HUES6 (cell line): ENCODE measurements at regions not wholly inside any gene's neighbourhood (a gene's known extent, or its start where the extent isn't known, plus 50 kb on each side); places are given as distances from the start of the nearest gene placed in this dataset.
"Not testable (repeated sequence)": the region's sequence is repeated elsewhere in the genome, so short reads cannot be mapped to it uniquely, and the experiment has no call there.

ENCODE experiments used
- H3K27ac ChIP-seq: 2 replicates; pipeline ENCODE4 v1.7.0; 2013; ENCODE audit warnings: low read depth, mild to moderate bottlenecking, low read length, inconsistent platforms
- H3K27me3 ChIP-seq: 2 replicates; pipeline ENCODE4 v1.6.1; 2013; ENCODE audit warnings: low read length; ENCODE audit not compliant: control insufficient read depth, insufficient read depth
- H3K36me3 ChIP-seq: 2 replicates; pipeline ENCODE4 v1.6.1; 2013; ENCODE audit warnings: low read length; ENCODE audit not compliant: control insufficient read depth, insufficient read depth
- H3K4me1 ChIP-seq: 2 replicates; pipeline ENCODE4 v1.6.1; 2013; ENCODE audit warnings: low read length; ENCODE audit not compliant: control insufficient read depth, insufficient read depth
- H3K4me3 ChIP-seq: 2 replicates; pipeline ENCODE4 v1.5.1; 2013; ENCODE audit warnings: low read depth, low read length
- H3K9ac ChIP-seq: one replicate; pipeline ENCODE4 v1.6.1; 2013; ENCODE audit warnings: mild to moderate bottlenecking, low read length
- H3K9me3 ChIP-seq: 2 replicates; pipeline ENCODE4 v1.6.1; 2013; ENCODE audit warnings: low read depth, low read length; ENCODE audit not compliant: control insufficient read depth, insufficient read depth

- not testable (repeated sequence) for H3K4me1 ChIP-seq
These were observed 183.0 kb downstream of the SKIDA1 start for GRCh38 chr10:21342499-21342898.

GRCh38 chr10:21340331-21340730, 185.2 kb downstream of the SKIDA1 start:
- Histone ChIP-seq H3K27ac (no peak overlapping the region), H3K27me3 (no peaks in the 10 kb centered on the region), H3K4me3 (no peak overlapping the region), H3K4me1 (peaks cover 22% of the 10 kb centered on the region), H3K9me3 (no peaks in the 10 kb centered on the region), H3K36me3 (no peaks in the 10 kb centered on the region), H3K9ac (no peak overlapping the region)

More at GRCh38 chr10:21342499-21342898, 183.0 kb downstream of the SKIDA1 start:
- not testable (repeated sequence) for H3K27ac ChIP-seq, H3K27me3 ChIP-seq, H3K4me3 ChIP-seq, H3K36me3 ChIP-seq, H3K9ac ChIP-seq, H3K9me3 ChIP-seq

GRCh38 chr10:21337171-21337792, 188.2 kb downstream of the SKIDA1 start:
- Histone ChIP-seq H3K36me3 (no peaks in the 10 kb centered on the region), H3K27ac (peak overlapping the region; percentile 61), H3K4me1 (peaks cover 21% of the 10 kb centered on the region), H3K4me3 (no peak overlapping the region), H3K9ac (peak overlapping the region; percentile 43), H3K9me3 (no peaks in the 10 kb centered on the region), H3K27me3 (no peaks in the 10 kb centered on the region)

GRCh38 chr10:21336476-21337170, 188.9 kb downstream of the SKIDA1 start:
- H3K36me3 ChIP-seq = no peaks in the 10 kb centered on the region
- H3K27me3 ChIP-seq = no peaks in the 10 kb centered on the region
- H3K4me1 ChIP-seq = peaks cover 21% of the 10 kb centered on the region
- peak overlapping the region; percentile 77 for H3K9ac ChIP-seq
- H3K9me3 ChIP-seq = no peaks in the 10 kb centered on the region
- peak overlapping the region; percentile 38; the same call in 1 of the 2 replicates for H3K4me3 ChIP-seq
- H3K27ac ChIP-seq = peak overlapping the region; percentile 84

- Histone ChIP-seq H3K4me1 (peaks cover 21% of the 10 kb centered on the region), H3K27me3 (no peaks in the 10 kb centered on the region), H3K36me3 (no peaks in the 10 kb centered on the region), H3K4me3 (no peak overlapping the region), H3K9ac (no peak overlapping the region), H3K9me3 (no peaks in the 10 kb centered on the region), H3K27ac (peak overlapping the region; percentile 31; the same call in 1 of the 2 replicates)
These were observed 190.4 kb downstream of the SKIDA1 start for GRCh38 chr10:21334891-21335696.

GRCh38 chr10:21330628-21331020, 194.9 kb downstream of the SKIDA1 start:
- no peaks in the 10 kb centered on the region for H3K36me3 ChIP-seq
- no peaks in the 10 kb centered on the region for H3K27me3 ChIP-seq
- H3K4me1 ChIP-seq = peaks cover 19% of the 10 kb centered on the region
- no peak overlapping the region for H3K9ac ChIP-seq
- no peak overlapping the region for H3K27ac ChIP-seq
- H3K9me3 ChIP-seq = no peaks in the 10 kb centered on the region
- H3K4me3 ChIP-seq = no peak overlapping the region

GRCh38 chr10:21329995-21330627, 195.4 kb downstream of the SKIDA1 start:
- Histone ChIP-seq H3K27me3 (no peaks in the 10 kb centered on the region), H3K36me3 (no peaks in the 10 kb centered on the region), H3K4me1 (peaks cover 15% of the 10 kb centered on the region), H3K4me3 (no peak overlapping the region), H3K9ac (no peak overlapping the region), H3K9me3 (no peaks in the 10 kb centered on the region), H3K27ac (no peak overlapping the region)

- Histone ChIP-seq H3K9ac (peak overlapping the region; percentile 8), H3K36me3 (no peaks in the 10 kb centered on the region), H3K9me3 (no peaks in the 10 kb centered on the region), H3K27me3 (no peaks in the 10 kb centered on the region), H3K27ac (no peak overlapping the region), H3K4me3 (no peak overlapping the region), H3K4me1 (peaks cover 11% of the 10 kb centered on the region)
These were observed 198.0 kb downstream of the SKIDA1 start for GRCh38 chr10:21327289-21327993.

- no peaks in the 10 kb centered on the region for H3K36me3 ChIP-seq
- H3K9ac ChIP-seq = peak overlapping the region; percentile 8
- H3K9me3 ChIP-seq = no peaks in the 10 kb centered on the region
These were observed 198.7 kb downstream of the SKIDA1 start for GRCh38 chr10:21326594-21327288.

GRCh38 chr10:21318540-21319167, 206.8 kb downstream of the SKIDA1 start:
- Histone ChIP-seq H3K9ac (no peak overlapping the region), H3K4me1 (peaks cover 35% of the 10 kb centered on the region), H3K27ac (no peak overlapping the region), H3K4me3 (no peak overlapping the region), H3K36me3 (no peaks in the 10 kb centered on the region), H3K27me3 (no peaks in the 10 kb centered on the region), H3K9me3 (no peaks in the 10 kb centered on the region)

More at GRCh38 chr10:21326594-21327288, 198.7 kb downstream of the SKIDA1 start:
- Histone ChIP-seq H3K4me1 (peaks cover 11% of the 10 kb centered on the region), H3K27ac (no peak overlapping the region), H3K4me3 (no peak overlapping the region), H3K27me3 (no peaks in the 10 kb centered on the region)
